GM21526 (cell line): ENCODE measurements at regions not wholly inside any gene's neighbourhood (a gene's known extent, or its start where the extent isn't known, plus 50 kb on each side); places are given as distances from the start of the nearest gene placed in this dataset.

Source experiments
- ATAC-seq: cut with Tn5 transposase; IDR thresholded peaks from one replicate; pipeline ENCODE4 v1.9.1; 2021; ENCODE audit warnings: moderate library complexity; ENCODE audit not compliant: unreplicated experiment, low FRiP score

DNA sequence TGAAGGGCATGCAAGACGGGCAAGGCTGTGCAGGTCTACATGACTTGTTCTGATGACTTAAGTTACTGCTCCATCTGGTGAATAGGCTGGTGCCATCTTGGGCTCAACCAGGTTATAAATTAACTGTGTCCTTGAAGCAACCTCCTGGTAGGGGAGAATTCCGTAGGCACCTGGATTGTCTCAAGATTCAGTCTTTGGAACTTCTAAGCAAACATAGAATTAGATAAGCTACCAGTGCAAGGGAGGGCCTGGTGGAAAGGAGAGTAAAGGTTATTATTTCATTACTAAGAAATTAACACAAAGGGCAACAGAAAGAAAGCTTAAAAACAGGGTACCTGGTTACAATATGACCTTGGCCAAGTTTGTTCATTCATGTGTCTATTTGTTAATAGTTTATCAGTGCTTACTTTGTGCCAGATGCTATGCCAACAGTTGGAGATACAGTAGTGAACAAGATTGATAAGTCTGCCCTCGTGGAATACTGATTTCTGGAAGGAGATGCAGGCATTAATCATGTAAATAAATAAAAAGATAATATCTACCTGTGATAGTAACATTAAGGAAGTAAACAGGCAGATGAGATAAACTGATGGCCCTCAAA lies 107.0 kb upstream of the PALS2 start:
- no peak for ATAC-seq

DNA sequence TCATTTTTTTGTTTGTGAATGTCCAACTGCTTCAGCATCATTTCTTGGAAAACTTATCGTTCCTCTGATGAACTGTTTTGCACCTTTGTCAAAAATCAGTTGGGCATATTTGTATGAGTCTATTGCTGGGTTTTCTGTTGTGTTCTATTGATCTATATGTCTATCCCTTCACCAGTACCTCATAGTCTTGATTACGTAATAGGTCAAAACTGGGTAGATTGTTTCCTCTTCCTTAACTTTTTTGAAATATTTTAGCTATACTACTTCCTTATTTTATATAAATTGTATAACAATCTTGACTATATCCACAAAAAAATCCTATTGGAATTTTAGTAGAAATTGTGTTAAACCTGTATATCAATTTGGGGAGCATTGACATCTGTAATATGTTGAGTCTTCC lies 104.1 kb upstream of the PALS2 start:
- ATAC-seq, result no peak

DNA sequence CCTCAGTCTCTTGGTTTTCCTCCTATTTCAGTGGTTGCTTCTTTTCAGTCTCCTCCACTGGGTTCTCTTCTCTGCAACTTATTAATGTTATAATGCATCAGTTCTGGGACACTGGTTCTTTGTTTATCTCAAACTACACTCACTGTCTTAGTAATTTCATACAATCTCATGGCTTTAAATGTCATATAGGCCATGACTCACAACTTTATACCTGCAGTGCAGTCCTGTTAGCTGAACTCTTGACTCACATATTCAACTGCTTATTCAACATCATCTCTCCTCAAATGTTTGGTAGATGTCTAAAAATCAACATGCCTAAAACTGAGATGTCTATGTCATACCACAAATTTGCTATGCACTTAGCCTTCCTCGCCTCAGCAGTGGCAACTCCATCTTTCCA lies 101.2 kb upstream of the PALS2 start:
- no peak for ATAC-seq

DNA sequence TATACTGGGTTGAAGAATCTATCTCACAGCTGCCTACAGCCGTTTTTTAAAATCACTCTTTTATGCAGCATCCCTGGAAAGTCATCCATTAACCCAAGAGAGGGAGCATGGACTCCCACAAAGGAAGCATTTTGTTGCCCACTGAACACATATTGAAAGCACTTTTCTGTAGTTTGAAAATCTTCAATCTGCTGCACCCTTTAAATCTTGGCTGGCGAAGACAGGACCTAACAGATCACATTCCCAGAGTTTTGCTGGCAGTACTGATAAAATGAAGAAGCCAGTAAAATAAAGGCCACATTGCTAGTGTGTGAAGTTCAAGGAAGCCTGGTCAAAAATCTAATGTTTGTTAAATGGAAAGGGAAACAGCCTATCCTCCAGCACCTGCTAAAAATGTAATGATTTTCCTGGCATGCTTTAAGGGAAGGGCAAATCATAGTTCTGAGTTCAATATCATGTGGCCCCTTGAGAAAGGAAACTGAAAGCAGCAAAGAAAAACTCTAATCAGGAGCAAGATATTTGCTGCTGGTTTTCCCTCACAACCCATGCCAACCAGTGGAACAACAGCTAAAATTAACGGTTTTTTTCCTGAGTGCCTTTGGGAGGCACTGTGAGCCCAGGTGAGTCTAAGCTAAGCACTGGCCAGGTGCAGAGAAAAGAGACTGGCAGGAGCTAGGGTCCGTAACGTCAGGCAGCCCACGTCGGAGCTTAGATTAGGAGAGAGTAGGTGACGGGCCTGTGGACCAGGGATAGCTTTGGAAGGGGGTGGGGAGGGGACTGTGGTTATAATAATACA lies 97.9 kb upstream of the PALS2 start:
- no peak for ATAC-seq

DNA sequence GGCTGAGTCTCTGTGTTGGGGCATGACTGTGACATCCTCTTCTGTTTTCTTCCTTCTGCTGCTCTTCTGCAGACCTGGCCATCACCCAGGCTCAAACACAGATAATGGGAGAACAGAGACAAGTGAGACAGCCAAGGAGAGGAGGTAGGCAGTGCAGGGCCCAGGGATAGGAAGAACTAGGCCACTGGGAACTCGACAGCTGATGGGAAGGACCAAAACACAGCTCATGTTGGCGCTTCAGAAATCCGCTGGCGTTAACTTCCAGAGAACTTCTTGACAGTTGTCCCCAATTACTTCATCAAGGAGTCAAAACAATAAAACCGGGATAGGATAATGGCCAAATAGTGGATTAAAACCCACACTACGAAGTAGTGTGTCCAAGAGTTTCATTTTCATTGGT lies 97.0 kb upstream of the PALS2 start:
- ATAC-seq, result no peak

DNA sequence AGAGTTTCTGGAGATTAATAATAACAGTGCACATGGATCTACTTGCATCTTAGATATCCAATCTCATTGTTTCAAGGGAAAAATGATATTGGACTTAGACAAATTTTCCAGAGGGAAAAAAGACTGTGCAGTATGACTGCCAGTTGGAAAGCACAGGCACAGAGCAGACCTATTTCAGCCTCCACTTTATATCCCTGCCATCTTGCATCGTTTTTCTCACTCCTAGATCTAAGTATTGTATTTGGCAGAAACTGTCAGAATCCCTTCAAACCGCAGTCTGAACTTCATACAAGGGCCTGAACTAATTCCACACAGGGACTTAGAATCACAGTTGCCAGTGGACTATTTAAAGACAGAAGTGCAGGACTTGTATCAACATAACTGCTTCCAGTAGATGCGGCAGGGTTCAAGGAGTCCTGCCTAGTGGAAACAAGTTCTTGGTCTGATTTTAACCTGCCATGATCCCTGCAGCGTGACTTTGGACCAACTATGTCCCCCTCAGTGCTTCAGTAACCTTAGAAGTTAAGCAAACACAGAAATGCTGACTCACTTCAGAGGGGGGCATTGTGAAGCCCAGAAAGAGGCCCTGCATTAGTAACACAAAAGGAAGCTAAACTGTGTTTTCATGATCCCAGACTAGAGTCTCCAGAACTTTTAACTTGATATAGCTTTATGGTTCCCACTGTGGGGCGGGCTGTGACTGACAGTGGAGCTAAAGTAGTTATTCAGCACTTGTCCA lies 95.7 kb upstream of the PALS2 start:
- no peak for ATAC-seq

DNA sequence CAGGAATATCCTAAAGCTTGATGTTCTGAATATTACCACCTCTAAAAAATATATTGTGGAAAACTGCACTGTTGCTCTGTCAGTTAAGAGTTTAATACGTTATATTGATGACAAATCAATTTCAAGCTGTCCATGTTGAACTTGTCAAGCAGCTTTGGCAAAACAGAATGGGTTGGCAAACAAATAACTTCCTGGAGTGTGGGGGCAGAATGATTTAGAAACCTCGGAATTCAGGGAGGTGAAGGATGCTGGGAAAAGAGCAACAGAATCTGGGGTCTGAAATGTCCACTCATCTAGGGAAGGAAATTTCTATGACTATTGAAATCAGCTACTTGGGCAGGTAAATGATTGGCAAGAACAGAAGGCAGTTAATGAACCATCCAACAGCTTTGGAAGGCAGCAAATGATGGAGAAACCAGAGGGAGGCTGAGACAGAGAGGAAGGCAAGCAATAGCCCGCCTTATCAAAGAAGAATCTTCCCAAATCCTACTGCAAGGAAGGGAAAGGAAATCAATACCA lies 95.1 kb upstream of the PALS2 start:
- no peak for ATAC-seq

DNA sequence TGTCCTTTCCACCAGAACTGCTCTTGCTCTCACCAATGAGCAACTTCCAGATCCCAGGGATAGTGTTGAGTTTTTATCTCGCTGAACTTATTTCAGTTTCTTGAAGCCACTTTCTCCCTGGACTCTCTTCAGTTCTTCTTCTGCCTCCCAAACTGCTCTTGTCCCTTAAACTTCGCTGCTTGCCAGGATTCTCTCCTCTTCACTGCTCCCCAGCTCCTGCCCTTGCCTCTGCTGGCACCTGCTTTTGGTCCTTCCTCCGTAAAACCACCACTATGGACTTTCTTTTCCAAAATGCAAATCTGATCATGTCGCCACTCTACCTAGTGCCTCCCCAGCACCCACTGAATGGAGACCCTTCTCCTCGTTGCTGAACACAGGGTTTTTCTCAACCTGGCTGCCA lies 92.8 kb upstream of the PALS2 start:
- ATAC-seq, result no peak

DNA sequence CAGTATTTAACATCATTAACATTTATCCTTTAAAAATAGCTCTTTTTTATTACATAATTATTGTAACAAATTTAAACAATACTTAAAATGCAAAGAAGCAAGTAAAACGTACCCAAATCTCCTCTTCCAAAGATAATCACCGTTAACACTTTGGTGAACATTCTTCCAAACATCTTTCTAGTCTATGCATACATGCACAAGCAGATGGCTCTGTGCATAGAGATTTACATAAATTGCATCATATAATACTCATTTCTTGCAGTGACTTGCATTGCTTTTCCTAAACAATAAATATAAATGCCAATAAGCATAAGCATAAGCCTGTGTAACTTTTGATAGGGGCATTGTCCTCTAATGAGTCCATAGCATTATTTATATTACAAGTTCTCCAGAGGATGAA lies 89.4 kb upstream of the PALS2 start:
- no peak for ATAC-seq

DNA sequence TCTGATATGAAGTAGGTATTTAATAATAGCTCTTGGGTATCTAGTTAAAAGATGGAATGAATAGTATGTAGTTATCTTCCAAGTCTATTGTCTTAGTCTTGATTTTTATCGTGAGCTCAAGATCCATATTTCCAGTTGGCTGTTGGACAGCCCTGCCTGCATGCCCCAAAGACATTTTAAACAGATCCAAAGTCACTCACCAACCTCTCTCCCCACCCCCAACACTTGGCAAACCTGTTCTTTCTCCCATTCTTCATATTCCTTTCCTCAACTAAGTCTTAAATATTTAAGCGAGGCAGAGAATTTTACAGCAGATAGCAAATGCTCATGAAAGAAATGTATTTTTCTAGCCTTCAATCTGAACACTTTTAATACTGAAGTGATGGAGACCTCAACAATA lies 80.7 kb upstream of the PALS2 start:
- ATAC-seq, result no peak

DNA sequence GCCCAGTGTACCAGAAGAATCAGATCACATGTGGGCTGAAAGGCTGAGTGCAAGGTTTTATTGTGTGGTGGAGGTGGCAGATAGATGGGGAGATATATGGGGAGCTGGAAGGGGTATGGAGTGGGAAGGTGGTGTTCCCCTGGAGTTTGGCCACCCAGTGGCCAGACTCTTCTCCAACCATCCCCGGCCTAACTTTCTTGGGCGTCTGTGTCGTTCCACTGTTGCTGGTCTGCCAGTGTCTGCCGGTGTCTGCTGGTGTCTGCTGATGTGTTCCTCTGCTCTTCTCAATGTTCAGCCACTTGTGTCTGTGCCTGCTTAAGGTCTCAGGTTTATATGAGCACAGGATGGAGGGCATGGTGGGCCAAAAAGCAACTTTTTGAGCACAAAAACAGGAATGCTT lies 78.4 kb upstream of the PALS2 start:
- no peak for ATAC-seq

DNA sequence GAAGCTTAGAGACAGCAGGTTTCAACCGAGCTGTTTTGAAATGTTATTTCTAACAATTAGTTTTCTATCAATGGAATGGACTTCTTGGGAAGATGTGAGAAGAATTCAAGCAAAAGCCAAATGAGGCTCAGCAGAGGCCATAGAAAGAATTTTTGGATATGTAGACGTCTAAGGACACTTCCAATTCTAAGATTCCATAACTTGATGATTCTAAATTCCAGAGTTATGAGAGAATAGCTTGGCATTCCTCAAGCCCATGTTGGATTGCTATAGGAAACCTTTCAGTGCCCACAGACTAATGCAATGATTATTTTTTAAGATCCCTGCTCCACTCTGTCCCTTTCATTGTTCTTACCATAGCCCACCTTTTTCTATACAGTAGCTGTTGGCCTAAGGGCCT lies 77.2 kb upstream of the PALS2 start:
- ATAC-seq, result no peak

DNA sequence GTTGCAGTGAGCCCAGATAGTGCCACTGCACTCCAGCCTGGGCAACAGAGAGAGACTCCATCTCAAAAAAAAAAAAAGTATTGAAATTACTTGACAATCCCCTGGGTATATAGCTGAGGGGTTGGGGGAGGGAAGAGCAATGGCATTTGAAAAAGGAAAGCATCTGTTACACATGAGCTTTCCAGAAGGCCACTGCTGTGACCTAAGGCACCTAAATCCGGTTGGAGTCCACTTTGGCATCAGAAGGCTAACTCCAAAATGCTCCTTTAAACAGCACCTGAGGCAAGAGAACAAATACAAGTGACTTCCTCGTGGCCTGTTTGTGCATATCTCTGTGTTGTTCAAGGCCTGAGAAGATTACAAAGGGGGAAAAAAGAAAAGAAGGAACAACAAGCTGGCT lies 74.8 kb upstream of the PALS2 start:
- no peak for ATAC-seq

DNA sequence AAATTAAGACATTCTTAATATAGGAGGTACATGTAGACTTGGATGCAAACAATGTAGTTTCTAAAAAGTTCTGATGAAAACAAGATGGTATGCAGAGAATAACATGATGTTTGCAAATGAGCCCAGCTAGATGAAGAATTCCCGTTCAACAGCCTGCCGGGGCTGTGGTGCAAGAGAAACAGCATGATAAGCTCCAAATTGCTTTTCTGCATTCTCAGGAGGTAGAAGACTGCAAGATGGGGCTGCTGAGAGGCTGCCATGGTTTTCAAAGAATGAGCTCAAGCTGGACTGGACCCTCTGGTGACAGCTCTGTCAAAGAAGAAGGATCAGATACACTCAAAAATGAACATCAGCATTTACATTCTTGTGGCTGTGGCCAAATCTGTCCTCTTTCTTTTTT lies 73.4 kb upstream of the PALS2 start:
- ATAC-seq, result no peak

DNA sequence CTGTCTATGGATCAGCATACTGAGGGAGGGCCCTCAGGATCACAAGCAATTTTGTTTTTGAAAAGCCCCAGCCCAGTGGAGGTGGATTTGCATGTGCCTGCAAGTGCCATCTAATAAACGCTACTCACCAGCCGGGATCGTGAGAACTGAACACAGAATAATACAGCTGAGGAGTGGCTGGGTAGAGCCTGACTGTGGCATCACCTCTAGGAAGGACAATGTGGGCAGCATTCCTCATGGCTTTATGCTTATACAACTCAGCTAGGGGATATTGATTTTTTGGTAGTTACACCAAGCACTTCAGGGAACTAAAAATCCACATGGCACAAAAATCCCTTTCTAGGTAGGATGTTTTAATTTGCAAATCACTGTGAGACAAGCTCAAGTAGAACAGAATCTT lies 72.7 kb upstream of the PALS2 start:
- ATAC-seq, result no peak

DNA sequence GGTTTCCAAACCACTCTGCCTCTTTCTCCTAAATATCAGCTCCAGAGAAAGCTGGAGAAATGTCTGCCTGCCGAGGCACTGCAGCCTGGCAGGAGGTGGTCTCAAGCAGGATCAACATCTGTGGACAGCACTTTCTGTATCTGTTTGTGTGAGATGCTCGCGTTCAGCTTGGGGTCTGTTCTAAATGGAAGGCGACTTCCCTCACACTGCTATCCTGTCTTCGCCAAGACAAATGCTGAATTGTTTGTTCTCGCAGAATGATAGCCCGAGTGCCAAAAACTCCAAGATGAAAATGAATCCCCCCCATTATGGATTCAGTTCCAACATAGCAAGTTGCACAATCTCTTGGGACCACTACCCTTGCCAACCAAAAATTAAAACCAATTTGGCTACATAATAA lies 72.2 kb upstream of the PALS2 start:
- ATAC-seq, result no peak

DNA sequence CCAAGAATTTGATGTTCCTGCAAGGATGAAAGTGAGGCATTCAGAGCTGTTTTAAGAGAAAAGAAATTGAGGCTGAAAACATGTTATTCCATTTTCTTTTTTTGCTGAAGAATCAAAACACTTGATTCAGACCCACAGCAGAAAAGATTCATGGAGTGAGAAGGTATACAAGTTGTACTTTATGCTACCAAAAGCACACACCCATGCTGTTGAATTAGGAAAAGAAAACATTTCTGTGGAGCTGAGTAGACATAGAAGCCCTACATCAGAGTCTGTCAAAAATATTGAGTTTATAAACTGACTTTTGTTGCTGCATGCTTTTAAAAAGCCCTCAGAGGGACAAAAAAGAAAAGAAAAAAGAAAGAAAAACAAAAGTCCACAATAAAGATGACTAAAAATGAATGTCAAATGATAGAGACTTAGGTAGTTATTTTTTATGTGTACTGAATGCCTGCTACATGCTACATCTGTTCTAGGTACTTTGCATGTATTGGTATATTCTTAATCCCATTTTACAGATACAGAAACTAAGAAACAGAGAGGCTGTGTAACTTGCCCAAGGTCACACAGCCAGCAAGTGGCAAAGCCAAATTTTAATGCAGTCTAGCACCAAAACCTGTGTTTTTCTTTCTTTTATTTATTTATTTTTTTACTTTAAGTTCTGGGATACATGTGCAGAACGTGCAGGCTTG lies 71.7 kb upstream of the PALS2 start:
- no peak for ATAC-seq

DNA sequence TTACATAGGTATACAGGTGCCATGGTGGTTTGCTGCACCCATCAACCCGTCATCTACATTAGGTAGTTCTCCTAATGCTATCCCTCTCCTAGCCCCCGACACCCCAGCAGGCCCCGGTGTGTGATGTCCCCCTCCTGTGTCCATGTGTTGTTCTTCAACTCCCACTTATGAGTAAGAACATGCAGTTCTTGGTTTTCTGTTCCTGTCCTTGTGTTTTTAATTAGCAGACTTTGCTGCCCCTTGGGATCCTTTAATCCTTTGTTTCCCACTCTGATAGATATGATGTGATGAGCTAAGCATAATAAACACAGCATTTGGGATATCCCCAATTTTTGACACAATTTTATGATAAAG lies 71.1 kb upstream of the PALS2 start:
- no peak for ATAC-seq

DNA sequence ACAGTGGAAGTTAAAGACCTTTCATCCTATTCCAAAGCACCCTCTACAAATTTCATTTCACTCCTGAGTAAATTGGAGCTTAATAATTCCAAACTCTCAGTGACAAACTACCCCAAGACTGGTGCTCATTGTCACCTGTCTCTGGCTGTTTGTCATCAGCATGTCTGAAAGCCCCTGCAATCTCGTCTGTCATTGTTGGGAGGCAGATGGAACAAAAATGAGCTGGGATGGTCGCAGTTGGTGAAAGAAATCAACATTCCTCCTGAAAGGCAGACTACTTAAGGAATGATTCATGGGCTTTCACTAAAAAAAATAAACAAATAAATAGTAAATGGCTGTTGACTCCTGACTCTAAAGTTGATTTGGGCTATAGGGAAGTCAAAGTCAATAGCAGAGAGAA lies 69.7 kb upstream of the PALS2 start:
- ATAC-seq, result no peak

DNA sequence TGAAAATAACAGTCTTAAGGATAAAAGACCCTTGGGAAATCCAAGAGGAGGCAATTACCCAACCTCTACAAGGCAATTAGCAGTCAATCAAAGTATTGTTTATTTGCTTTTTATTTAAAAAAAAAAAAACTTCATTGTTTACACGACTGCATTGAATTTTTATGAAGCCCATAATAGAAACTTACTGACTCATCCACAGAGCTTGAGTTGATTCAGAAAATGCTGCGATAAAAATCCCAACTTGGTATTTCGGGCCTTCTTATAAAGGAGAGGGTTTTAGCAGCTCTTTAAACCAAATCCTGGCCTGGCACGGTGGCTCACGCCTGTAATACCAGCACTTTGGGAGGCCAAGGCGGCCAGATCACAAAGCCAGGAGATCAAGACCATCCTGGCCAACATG lies 69.2 kb upstream of the PALS2 start:
- no peak for ATAC-seq

DNA sequence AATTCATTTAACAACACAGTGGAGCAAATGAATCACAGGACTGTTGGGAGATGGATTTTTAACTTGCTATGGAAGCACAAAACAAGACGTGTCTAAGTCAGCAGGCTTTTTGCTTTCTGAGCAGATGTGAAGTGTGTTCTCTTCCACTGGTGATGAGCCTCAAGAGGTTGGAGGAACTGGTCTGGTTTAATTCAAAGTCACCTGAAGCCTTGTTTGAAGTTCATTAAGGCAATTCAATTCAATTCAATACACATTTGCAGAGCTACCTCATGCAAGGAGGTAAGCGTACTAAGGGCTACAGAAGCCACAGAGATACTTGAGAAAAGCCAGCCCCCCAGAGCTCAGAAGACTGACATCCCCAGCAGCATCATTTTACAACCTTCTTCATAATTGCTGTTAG lies 68.4 kb upstream of the PALS2 start:
- ATAC-seq, result no peak
